ENCODE measurements at regions not wholly inside any gene's neighbourhood (a gene's known extent, or its start where the extent isn't known, plus 50 kb on each side); places are given as distances from the start of the nearest gene placed in this dataset.
A peak's percentile ranks its signal among the peaks of the same experiment; 100 is the strongest.
"Not testable (repeated sequence)": the region's sequence is repeated elsewhere in the genome, so short reads cannot be mapped to it uniquely, and the experiment has no call there.

DNA sequence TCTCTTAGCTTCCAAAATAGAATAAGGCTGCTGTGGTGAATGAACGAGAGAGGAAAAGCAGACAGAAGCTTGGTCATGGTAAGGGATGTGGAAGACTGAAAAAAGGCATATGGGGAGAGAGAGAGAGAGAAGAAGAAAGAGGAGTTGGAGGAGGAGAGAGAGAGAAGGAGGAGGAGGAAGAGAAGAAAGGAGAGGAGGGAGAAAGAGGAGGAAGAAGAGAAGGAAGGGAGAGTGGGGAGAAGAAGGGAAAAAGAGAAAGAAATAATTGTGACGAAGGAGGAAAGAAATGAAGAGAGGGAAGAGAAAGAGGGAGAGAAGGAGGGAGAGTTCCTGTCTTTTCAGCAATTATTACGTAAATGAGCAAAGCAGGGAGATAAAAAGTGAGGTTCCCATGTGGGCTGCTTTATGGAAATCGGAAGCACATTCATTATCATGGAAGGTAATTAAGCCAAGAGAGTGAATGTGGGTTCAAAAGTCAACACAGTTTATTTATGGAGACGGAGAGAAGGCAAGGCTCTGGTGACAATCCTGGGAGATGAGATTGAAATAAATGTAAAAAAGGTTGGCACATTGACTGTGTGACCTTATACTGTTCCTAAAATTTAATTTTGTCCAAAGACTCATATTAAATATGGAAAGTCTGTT lies 611.2 kb downstream of the KIF4B start:
- DNase-seq: no peak

DNA sequence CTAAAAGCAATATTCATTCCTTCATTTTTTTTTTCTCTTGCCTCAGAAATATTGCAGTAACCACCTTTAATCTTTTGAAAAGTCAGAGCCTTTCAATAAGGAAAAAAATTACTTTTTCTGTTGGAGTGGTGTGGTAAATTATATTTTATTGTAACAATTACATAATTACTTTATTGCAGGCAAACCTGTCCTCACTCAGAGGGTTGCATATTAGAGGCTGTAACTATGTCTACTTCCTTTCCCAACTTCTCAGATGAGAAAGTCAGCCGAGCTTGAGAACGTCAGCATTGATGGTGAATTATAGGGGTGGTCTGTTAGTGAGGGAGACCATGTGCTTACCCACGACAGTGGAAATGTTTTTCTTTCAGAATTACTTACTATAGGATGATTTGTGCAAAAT lies 611.8 kb downstream of the KIF4B start:
- no peak for DNase-seq

DNA sequence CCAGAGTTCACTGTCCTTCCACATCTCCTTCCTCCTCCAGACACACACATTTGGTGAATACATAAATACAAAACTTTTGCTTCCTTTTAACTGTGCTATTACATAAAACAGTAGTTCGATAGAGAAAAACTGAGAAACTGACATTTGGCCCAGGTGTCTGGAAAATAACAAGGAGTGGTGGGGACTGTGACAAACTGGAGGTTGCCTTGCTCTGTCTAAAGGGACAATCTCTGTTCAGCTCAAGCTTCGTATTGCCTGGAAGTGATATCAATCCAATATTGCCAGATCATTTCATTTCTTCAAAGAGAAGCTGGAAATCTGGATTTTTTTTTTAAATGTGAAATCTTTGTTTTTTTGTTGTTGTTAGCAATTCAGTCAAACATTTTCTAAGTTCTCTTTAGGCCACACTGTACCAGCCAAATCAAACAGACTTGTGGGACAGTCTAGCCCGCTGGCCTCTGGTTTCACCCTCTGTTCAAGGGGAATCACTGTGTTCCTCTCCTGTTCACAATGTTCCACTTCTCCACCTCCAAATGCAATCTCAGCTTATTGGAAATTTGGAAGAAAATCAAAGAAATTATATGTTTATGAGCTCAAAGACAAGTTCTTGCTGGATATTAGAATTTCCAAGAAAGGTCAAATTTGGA lies 612.5 kb downstream of the KIF4B start:
- DNase-seq: no peak

DNA sequence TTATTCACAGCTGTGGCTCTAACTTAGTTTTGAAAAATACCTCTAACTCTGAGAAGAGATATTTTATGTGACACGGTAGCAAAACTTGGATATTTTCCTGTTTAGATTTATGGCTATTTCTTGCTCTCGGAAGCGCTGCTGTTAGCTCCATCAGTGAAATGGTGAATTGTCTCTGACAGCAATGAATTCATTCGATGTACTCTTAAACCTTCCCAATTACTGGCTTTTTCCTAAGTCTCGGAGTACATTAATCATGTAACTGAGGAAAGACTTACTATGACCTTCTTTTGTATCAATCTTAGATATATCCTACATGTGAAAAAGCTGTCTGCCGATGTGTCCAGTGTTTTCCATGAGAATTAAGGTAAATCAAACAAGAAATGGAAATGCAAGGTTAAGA lies 613.0 kb downstream of the KIF4B start:
- DNase-seq: no peak

DNA sequence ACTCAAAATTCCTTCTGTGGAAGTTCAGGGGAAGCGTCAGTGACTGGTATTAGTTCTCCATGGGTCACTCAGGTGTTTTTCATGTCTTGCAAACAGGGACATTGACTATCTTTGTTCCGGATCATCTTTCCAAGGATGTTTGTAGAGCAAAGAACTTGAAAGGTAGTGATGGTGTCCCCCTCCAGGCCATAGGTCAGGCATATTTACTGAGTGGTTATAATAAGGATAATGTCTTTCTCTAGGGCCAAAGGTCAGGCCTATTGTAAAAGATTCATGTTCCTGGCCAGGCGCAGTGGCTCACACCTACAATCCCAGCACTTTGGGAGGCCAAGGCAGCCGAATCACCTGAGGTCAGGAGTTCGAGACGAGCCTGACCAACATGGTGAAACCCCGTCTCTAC lies 614.8 kb downstream of the KIF4B start:
- DNase-seq: no peak

- DNase-seq: no peak
Observed at GRCh38 chr5:155629597-155629996, 616.0 kb downstream of the KIF4B start.

DNA sequence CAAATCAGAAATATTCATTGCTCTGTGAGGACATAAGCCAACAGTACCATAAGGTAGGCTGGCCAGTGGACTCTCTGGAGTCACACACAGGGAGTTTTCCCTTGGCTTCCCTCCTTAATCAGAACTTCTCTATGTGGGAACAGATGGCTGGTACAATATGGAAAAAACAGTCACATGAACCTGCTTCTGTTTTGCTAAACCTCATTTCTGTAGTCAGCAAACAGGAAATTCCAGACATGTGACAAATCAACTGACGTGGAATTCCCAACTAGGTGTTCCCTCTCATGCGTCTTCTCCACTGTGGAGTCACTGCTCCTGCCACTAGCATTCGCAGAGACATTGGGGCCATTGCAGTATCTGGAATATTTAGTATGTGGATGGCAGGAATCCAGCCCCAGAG lies 617.6 kb downstream of the KIF4B start:
- peak; percentile 40 for DNase-seq

- DNase-seq: no peak
Observed at GRCh38 chr5:155633338-155633957, 619.9 kb downstream of the KIF4B start.

DNA sequence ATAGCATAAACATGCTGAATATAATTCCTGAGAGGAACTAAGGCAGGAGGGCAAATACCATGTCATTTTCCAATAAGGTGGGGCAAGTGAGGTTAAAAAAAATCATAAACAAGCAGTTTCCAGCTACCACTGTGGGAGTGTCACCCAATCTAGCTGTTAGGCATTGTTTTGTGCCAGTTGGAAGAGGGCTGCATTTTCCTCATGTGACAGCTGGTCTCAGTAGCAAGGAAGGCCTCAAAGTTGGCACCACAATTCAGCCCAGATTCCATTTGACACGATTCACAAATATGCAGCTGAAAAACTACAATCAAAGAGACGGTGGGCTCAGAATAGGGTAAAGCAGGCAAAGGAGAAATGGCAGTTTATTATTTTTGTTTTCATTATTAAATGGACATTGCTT lies 636.1 kb downstream of the KIF4B start:
- no peak for DNase-seq

DNA sequence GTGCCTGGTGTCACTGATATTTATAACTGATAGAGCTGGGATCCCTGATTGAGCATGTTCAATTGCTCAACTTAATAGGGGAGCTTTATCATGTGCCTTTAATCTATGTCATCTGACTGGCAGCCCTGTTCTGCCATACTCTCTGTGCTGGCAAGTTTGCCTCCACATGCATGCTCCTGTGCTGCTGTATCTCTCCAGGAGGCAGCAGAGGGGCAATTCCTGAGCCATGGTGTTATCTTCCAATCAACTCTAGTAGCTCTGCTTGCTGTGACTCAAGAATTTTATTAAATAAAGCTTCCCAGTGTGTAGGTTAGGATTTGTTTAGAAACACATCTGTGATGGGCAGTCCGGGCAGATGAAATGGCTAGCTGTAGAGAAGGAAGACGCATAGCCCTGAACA lies 642.0 kb downstream of the KIF4B start:
- no peak for DNase-seq

DNA sequence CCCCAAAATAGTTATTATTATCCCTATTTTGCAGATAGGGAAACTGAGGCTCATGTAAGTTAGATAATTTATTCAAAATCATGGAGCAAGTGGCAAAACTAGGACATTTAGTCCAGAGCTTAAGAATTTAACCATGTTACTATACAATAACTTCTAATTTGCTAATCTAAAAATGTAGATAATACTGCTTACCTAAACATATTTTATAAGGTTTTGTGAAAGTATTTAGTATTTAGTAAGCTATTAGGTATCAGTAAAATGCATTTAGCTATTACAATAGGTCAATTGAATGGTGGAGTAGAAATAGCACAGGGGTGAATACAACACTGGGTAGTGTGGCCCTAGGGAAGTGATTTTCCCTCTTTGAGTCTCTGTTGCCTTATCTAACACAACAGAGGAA lies 648.3 kb downstream of the KIF4B start:
- no peak for DNase-seq

- DNase-seq: no peak
Observed at GRCh38 chr5:155665361-155665760, 651.8 kb downstream of the KIF4B start.

- DNase-seq: not testable (repeated sequence)
Observed at GRCh38 chr5:155672001-155672400, 655.0 kb upstream of the SGCD start.

DNA sequence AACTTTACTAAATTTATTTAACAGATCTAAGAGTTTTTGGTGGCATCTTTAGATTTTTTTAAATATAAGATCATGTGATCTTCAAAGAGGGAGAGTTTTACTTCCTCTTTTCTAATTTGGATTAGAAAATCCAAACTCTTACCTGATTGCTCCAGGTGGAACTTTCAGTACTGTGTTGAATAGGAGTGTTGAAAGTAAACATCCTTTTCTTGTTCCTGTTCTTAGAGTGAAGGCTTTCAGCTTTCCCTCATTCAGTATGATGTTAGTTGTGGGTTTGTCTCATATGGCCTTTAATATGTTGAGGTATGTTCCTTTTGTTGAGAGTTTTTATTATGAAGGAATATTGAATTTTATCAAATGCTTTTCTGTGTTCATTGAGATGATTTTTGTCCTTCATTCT lies 650.0 kb upstream of the SGCD start:
- no peak for DNase-seq

- DNase-seq: no peak
Observed at GRCh38 chr5:155678371-155678770, 648.6 kb upstream of the SGCD start.

- no peak for DNase-seq
Observed at GRCh38 chr5:155679530-155679929, 647.4 kb upstream of the SGCD start.

DNA sequence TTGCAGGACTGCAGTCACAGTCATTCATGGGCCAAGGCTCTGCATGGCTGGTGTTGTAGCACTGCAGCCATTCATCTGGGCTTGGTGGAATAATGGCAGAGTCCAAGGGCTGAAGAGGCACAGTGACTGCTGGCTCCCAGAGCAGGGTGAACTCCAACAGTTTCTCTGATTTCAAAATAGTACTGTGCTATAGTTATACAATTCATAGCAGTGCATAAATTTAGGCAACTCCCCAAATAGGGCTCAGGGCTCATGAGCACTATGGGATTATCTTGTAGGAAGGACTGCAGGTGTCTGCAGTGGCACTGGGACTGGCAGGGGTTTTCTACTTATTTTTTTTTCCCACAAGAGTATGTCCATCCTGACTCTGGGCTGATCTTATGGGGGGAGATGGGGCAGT lies 642.5 kb upstream of the SGCD start:
- DNase-seq: no peak

- DNase-seq: no peak
Observed at GRCh38 chr5:155686131-155686530, 640.8 kb upstream of the SGCD start.

GRCh38 chr5:155689406-155689805 lies 637.6 kb upstream of the SGCD start:
- no peak for DNase-seq

DNA sequence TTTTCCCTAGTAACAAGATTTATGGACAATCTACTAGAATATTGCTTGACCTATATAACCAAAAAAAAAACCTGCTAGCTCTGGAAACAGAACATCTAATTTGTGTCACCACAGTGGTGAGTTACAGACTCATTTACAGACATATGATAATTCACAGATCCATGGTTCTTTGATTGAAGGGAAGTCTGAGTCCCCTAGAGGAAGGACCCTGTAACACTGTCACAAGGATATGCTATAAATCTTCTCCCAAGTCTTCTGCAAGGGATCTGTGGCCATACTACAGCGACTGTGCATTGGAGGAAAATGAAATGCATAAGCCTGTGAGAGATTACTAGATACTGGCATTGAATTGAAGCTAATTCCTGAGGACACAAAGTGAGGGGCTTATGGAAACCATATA lies 630.6 kb upstream of the SGCD start:
- DNase-seq: no peak

GRCh38 chr5:155697236-155697635 lies 629.7 kb upstream of the SGCD start:
- no peak for DNase-seq

DNA sequence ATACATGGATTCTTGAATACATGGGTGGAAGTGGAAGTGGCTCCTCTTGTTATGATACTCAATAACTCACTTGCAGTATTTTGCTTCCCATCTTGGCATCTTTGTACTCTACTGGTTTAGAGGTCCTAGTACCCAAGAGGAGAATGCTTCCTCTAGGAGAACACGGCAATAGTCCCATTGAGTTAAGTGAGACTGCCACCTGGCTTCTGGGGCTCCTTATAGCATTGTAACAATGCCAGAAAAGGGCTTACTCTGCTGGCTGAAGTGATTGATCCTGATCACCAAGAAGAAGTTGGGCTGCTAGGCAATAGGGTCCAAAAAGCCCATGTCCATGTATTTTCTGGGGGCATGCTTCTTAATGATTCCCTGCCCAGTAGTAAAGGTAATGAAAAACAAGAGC lies 627.6 kb upstream of the SGCD start:
- peak; percentile 29 for DNase-seq

DNA sequence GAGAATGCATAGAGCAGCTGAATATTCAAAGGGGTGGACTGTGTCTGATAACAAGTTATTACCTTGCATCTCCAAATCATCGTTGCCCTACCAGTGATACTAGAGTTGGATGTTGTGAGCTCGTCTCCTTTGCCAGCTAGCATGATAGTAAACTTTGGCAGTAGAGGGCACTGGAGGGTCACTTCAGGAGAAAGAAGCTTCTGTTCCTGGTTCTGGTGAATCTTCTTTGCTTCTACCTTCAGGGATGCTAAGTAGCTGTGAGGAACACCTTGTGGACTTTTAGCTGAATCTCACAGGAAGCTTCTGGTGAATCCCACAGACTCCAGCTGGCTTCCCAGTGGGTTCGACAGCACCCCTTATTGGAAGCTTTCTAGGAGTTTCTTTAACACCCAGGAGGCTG lies 626.6 kb upstream of the SGCD start:
- DNase-seq: peak; percentile 68

DNA sequence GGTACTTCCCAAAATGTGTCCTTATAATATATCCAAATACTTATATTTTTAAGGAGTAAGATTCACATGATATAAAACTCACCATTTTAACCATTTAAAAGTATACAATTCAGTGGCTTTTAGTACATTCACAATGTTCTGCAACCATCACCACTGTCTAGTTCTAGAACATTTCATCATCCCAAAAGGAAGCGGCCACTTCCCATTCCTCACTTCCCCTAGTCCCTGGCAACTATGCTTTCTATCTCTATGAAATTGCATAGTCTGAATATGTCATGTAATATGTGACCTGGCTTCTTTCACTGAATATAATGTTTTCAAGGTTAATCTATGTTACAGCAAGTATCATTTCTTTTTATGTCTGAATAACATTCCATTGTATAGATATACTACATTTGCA lies 615.1 kb upstream of the SGCD start:
- DNase-seq: no peak

DNA sequence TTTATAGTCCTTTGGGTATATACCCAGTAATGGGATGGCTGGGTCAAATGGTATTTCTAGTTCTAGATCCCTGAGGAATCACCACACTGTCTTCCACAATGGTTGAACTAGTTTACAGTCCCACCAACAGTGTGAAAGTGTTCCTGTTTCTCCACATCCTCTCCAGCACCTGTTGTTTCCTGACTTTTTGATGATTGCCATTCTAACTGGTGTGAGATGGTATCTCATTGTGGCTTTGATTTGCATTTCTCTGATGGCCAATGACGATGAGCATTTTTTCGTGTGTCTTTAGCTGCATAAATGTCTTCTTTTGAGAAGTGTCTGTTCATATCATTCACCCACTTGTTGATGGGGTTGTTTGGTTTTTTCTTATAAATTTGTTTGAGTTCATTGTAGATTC lies 612.5 kb upstream of the SGCD start:
- not testable (repeated sequence) for DNase-seq
